Stimulated activated naive CD8-positive, alpha-beta T cell treated with anti-CD3 and anti-CD28 coated beads, Interleukin-15, Interleukin-2, amounts not matched to agents 100 U/mL and 50 U/mL, for 24 hours (primary cell): ENCODE measurements at regions not wholly inside any gene's neighbourhood (a gene's known extent, or its start where the extent isn't known, plus 50 kb on each side); places are given as distances from the start of the nearest gene placed in this dataset.
A peak's percentile ranks its signal among the peaks of the same experiment; 100 is the strongest.

Source experiments
- ATAC-seq: fragments of 150-1000 bp; cut with Tn5 transposase; one replicate; pipeline ENCODE4 v1.10.0; 2021
- DNase-seq: peaks from one replicate; pipeline ENCODE4 v3.0.0; 2021

GRCh38 chr14:94953541-94954260, 183.8 kb upstream of the GSC start:
- DNase-seq (no peak), ATAC-seq (no peak)

GRCh38 chr14:94952097-94952496, 182.2 kb upstream of the GSC start:
- ATAC-seq (no peak), DNase-seq (no peak)

GRCh38 chr14:94946244-94946643, 176.3 kb upstream of the GSC start:
- DNase-seq = no peak
- peak; percentile 28 for ATAC-seq

DNA sequence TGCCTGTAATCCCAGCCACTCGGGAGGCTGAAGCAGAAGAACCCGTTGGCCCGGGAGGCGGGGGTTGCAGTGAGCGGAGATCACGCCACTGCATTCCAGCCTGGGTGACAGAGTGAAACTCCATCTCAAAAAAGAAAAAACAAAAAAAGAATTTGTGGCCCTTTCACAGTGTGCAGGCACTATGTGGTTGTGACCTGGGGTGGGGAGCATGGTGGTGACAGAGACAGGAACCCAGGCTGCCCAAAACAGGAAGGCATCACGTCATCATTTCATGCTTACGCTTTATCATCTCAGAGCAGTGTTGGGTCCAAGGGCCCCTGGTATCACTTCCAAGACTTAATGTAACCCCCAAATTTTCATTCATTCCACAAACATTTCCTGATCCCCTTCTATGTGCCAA, 175.7 kb upstream of the GSC start:
- ATAC-seq (peak; percentile 32), DNase-seq (peak; percentile 8)

GRCh38 chr14:94944636-94945258, 174.8 kb upstream of the GSC start:
- DNase-seq = no peak

DNA sequence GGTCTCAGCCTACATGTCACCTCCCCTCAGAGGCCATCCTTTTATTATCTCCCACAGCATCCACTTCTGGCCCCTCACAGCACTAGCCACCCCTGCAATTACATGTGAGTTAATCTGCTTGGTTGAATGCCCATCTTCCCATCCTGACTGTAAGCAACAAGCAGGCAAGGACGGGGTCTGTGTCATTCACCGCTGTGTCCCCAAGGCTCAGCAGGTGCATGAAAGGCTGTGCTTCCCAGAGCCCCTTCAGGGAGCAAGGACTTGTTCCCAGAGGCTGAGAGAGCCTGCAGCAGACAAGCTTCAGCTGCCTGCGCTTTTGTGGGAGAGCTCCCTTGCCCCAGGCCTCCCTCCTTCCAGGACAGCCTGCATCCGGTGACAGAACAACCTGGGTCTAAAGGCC, 172.7 kb upstream of the GSC start:
- ATAC-seq (no peak), DNase-seq (no peak)

More at GRCh38 chr14:94944636-94945258, 174.8 kb upstream of the GSC start:
- ATAC-seq = no peak

DNA sequence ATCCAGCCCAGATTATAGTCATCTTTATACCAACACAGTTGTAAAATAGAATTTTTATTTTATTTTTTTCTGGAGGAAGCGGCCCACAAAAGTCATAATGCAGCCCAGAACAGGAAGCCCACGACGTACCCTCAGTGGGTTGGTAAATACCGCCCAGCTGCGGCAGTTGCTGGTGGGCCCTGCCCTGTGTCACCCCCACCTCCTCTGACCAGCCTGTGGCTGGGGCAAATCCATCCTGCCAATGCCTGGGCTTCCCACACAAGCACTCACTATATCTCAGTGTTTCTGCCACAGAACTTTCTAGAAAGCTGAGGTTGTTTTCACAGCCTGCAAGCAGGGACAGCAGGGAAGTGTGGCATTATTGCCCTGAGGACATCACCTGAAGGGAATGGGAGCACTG, 171.4 kb upstream of the GSC start:
- ATAC-seq (no peak), DNase-seq (no peak)

DNA sequence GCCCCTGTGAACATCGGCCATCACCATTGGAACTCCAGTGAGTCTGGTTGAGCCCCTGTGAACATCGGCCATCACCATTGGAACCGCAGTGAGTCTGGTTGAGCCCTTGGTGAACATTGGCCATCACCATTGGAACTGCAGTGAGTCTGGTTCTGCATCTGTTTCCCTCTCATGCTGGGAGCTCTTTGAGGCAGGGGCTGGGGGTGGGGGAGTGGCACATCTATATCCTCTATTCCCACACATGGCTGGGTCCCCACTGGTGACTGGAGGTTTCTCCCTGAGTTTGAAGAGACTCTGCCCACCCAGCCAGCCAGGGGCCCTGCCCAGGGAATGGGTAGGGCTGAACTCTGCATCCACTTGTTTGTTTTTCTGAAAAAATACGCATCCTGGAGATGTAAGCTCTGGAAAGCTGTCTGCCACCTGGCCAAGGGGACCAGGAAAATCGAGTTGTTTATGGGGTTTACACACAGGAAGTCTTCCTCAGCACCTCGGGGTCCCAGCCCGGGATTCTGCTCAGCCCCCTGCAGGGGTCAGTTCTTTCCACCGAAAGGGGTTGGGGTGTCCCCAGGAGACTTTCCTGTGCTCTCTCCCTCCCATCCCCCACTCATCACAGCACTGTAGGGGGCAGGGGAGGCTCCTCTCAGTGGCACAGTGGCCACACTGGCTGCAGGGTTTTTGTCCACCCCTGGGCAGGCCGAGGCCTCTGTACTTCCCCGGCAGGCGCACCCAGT, 170.5 kb upstream of the GSC start:
- DNase-seq (no peak), ATAC-seq (no peak)

GRCh38 chr14:94938016-94938415, 168.1 kb upstream of the GSC start:
- DNase-seq = no peak
- no peak for ATAC-seq

- DNase-seq (no peak), ATAC-seq (no peak)
Observed at GRCh38 chr14:94936901-94937685, 167.2 kb upstream of the GSC start.

DNA sequence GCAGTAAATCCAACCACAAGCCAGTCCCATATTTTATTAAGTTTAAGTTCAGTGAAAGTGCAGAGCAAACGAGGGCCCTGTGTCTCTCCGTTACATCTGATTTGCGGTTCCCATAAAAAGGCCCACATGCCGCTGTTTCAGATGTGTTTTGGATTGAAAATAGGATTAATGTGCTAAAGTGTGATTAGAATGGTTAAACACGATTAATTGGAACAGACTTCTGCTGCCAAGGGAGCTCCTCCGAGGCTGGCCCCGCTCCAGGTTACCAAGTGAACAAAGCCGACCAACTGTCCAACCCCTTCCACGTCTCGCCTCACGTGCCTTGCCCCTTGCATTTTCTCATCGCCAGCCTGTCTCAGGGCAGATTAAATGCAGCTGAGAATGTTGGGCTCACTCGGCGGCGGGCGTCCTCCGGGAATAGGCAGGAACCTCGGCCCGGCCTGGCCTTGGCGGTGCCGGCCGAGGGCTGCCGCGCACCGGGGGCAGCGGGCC, 166.5 kb upstream of the GSC start:
- ATAC-seq (no peak), DNase-seq (no peak)

- DNase-seq (no peak), ATAC-seq (no peak)
Observed at GRCh38 chr14:94935706-94936300, 165.9 kb upstream of the GSC start.

DNA sequence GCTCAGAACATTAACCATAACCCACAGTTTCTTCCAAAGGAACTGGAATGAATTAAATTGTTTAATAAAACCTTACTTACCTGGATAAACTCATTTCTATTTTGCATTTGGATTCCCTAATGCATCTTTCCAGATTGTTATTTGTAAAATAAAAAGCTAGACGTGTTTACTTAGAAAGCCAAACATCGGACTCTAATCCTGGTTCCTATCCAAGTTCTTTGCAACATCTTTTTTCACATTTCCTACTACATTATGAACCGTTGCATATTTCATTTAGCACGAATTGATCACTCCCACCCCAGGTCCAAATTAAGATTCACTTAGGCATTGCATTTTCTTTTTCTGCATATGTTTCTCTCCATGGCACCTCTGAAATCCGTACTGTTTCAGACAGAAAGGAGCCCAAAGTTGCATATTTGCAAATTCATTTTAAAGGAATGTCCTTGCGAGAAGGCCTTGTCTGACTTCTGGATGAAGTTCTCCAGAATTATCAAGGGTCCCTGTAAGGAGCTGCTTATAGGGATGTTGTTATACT, 164.4 kb upstream of the GSC start:
- DNase-seq (no peak), ATAC-seq (no peak)

DNA sequence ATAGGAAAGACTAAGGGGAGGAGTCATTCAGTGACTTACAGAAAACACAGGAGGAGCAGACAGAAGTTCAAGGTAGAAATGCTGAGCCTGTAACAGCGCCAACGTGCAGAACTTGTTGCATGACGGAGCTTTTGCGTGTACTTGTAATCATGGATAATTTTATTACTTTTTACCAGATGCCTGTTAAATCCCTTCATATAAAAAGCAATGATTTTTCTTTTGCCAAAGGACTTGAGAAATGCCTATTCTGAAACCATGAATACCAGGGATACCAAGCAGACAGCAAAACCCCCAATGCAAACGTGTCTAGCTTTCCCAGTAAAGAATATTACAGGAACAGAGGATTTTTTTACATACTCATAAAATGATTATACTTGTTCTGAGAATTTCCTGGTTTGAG, 163.6 kb upstream of the GSC start:
- no peak for ATAC-seq
- no peak for DNase-seq

DNA sequence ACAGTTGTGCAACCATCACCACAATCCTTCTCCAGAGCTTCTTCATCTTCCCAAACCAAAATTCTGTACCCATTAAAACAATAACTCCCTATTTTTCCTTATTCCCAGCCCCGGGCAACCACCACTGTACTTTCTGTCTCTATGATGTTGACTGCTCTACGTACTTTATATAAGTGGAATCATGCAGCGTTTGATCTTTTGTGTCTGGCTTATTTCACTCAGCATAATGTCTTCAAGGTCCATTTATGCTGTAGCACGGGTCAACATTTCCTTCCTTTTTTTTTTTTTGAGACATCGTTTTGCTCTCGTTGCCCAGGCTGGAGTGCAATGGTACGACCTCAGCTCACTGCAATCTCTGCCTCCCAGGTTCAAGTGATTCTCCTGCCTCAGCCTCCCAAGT, 162.7 kb upstream of the GSC start:
- no peak for ATAC-seq
- no peak for DNase-seq

GRCh38 chr14:94930690-94931089, 160.8 kb upstream of the GSC start:
- ATAC-seq (no peak), DNase-seq (no peak)

GRCh38 chr14:94929354-94929753, 159.4 kb upstream of the GSC start:
- ATAC-seq (no peak), DNase-seq (no peak)

DNA sequence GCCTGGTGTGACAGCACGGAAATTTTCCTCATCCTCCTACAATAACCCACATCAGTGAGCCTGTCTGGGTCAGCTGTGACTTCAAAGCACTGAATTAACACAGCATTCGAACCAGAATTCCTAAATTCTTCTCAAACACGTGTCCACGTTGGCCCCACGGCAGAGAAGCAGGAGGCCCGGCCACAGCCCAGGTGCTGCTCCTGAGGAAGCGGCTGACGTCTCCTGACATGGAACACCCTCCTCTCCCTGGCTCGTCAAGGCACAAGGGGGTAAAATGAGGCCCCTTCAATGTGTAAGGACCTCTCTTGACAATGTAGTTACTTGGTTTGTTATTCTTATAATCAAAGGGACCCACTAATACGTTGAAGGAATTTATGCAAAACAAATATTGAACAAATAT, 156.3 kb upstream of the GSC start:
- no peak for ATAC-seq
- no peak for DNase-seq

- ATAC-seq (no peak), DNase-seq (no peak)
Observed at GRCh38 chr14:94925416-94926173, 155.7 kb upstream of the GSC start.

DNA sequence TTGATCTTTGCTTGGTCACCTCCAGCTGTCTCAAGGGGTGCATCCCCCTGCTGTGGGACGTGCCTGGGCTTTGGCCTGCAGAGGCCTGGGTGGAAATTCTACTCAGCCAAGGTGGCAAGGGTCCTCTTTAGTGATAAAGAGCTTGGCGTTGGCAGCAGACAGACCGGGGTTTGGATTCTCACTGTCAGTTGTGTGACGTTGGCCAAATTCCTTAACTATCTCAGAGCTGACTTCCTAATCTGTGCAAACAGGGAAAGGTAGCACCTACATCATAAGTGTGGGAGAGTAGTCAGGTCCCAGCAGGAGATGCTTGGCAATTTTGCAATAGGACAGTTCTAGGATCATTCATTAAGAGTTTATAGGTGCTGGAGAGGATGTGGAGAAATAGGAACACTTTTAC, 154.3 kb upstream of the GSC start:
- ATAC-seq = no peak
- DNase-seq = no peak

- ATAC-seq = no peak
Observed at GRCh38 chr14:94923786-94924185, 153.9 kb upstream of the GSC start.

More at GRCh38 chr14:94923786-94924185, 153.9 kb upstream of the GSC start:
- DNase-seq = no peak
